CD4-positive, alpha-beta memory T cell (primary cell): ENCODE measurements at regions not wholly inside any gene's neighbourhood (a gene's known extent, or its start where the extent isn't known, plus 50 kb on each side); places are given as distances from the start of the nearest gene placed in this dataset.

Source experiments
- CTCF ChIA-PET: fragments of 350-600 bp; sonication (Branson Sonifier 250); formaldehyde crosslinking; loops from one replicate; lab custom pipeline; 2021; ENCODE audit warnings: inconsistent platforms; ENCODE audit not compliant: partially characterized antibody; lab: Charles Lee
- POLR2A ChIA-PET: fragments of 350-600 bp; sonication (Branson Sonifier 250); formaldehyde crosslinking; loops from one replicate; lab custom pipeline; 2021; ENCODE audit not compliant: partially characterized antibody; lab: Charles Lee
- DNase-seq, 5 donors: peaks; one replicate each; pipeline versions ENCODE4 v3.0.0 to v3.0.0-alpha.2; 2020 to 2022; ENCODE audit warnings: mixed read lengths in 1 of 5
- H3K27ac ChIP-seq: one replicate; pipeline ENCODE4 v1.7.0; 2013; ENCODE audit warnings: low read depth, low read length
- H3K27me3 ChIP-seq: 2 replicates; pipeline ENCODE4 v1.7.0; 2013; ENCODE audit warnings: mild to moderate bottlenecking, low read length, moderate library complexity; ENCODE audit not compliant: insufficient read depth
- H3K36me3 ChIP-seq: 2 replicates; pipeline ENCODE4 v1.7.0; 2013; ENCODE audit warnings: mild to moderate bottlenecking, low read length, moderate library complexity; ENCODE audit not compliant: insufficient read depth
- H3K4me1 ChIP-seq: 2 replicates; pipeline ENCODE4 v1.7.0; 2013; ENCODE audit warnings: mild to moderate bottlenecking, low read length, moderate library complexity; ENCODE audit not compliant: insufficient read depth
- H3K4me3 ChIP-seq, 2 donors: one replicate each; pipeline ENCODE4 v1.7.0; 2013; ENCODE audit warnings: low read length in 2 of 2, mild to moderate bottlenecking in 1 of 2
- H3K9me3 ChIP-seq, 2 donors: one replicate each; pipeline ENCODE4 v1.7.0; 2013; ENCODE audit warnings: low read length in 2 of 2, control low read depth in 1 of 2; ENCODE audit not compliant: control insufficient read depth in 1 of 2
- H3K27ac Mint-ChIP-seq, 7 donors: one replicate each; pipeline ENCODE4 v1.8.0; 2020 to 2021; ENCODE audit warnings: mixed read lengths in 7 of 7, mild to moderate bottlenecking in 6 of 7, inconsistent platforms in 3 of 7, moderate library complexity in 3 of 7
- H3K27me3 Mint-ChIP-seq, 2 donors: one replicate each; pipeline ENCODE4 v1.8.0; 2020 to 2021; ENCODE audit warnings: mixed read lengths in 2 of 2
- H3K36me3 Mint-ChIP-seq, 2 donors: one replicate each; pipeline ENCODE4 v1.8.0; 2020 to 2021; ENCODE audit warnings: mixed read lengths in 2 of 2, inconsistent platforms in 1 of 2, mild to moderate bottlenecking in 1 of 2
- H3K4me1 Mint-ChIP-seq, 4 donors: one replicate each; pipeline ENCODE4 v1.8.0; 2020 to 2021; ENCODE audit warnings: mixed read lengths in 4 of 4, mild to moderate bottlenecking in 1 of 4
- H3K4me3 Mint-ChIP-seq, 8 donors: one replicate each; pipeline ENCODE4 v1.8.0; 2020 to 2021; ENCODE audit warnings: mixed read lengths in 8 of 8, mild to moderate bottlenecking in 7 of 8, moderate library complexity in 6 of 8, inconsistent platforms in 3 of 8
- H3K9me3 Mint-ChIP-seq, 8 donors: one replicate each; pipeline ENCODE4 v1.8.0; 2020 to 2021; ENCODE audit warnings: mixed read lengths in 8 of 8, mild to moderate bottlenecking in 5 of 8, inconsistent platforms in 3 of 8, moderate library complexity in 1 of 8
- intact Hi-C: fragments of 100-400 bp; cut with micrococcal nuclease; formaldehyde crosslinking; loops from one replicate; pipeline ENCODE4 v1.15.1; 2023

- H3K4me3 Mint-ChIP-seq: no peak overlapping the region
- POLR2A ChIA-PET: no interaction called here
- Histone ChIP-seq H3K36me3 (no peaks in the 10 kb centered on the region), H3K4me3 (no peak overlapping the region), H3K9me3 (no peaks in the 10 kb centered on the region), H3K27me3 (no peaks in the 10 kb centered on the region), H3K27ac (no peak overlapping the region), H3K4me1 (no peaks in the 10 kb centered on the region)
- CTCF ChIA-PET: no interaction called here
- no peaks in the 10 kb centered on the region for H3K36me3 Mint-ChIP-seq
- no peak for DNase-seq
- peaks cover 0 to 9% (median 3%) of the 10 kb centered on the region in 8 donors for H3K9me3 Mint-ChIP-seq
- no peaks in the 10 kb centered on the region for H3K4me1 Mint-ChIP-seq
- intact Hi-C loops: no loop called here
- no peak overlapping the region for H3K27ac Mint-ChIP-seq
- peaks cover 4 to 7% of the 10 kb centered on the region in 2 donors for H3K27me3 Mint-ChIP-seq
Measured at GRCh38 chr1:170881268-170882265, 53.8 kb upstream of the MROH9 start.
